ENCODE measurements at regions not wholly inside any gene's neighbourhood (a gene's known extent, or its start where the extent isn't known, plus 50 kb on each side); places are given as distances from the start of the nearest gene placed in this dataset.
A peak's percentile ranks its signal among the peaks of the same experiment; 100 is the strongest.
"Not testable (repeated sequence)": the region's sequence is repeated elsewhere in the genome, so short reads cannot be mapped to it uniquely, and the experiment has no call there.

DNA sequence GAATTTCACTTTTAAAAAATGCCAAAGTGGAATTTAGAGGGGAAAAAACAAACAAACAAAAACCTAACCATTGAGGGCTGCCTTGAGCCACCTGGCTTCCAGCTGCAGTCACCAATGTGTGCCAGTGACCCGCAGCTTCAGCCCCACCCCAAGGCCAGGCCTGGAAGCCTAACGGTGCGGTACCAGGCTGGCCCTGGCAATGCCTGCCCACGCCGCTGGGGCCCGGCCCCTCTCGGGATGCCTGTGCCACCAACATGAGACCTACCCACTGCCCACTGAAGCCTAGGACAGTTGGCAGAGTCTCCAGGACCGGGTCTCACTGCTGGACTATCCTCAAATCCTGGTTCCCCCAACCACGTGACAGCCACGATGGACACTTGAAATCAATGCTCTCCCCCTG is 96.6 kb downstream of the NCOR2 start:
- H3K36me3 ChIP-seq: peaks cover 70% of the 10 kb centered on the region

DNA sequence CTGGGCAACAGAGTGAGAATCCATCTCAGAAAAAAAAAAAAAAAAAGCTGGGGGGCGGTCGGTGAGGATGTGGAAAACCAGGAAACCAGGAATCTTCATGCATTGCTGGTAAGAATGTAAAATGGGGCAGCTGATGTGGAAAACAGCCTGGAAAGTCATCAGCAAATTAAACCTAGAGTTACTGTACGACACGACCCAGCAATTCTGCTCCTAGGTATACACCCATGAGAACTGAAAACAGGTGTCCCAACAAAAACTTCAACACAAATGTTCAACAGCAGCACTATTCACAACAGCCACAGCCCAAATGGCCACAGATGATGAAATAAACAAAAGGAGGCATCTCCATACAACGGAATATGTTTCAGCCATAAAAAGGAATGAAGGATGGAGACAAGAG is 97.3 kb downstream of the NCOR2 start:
- no peak for DNase-seq (ENCODE audit: low spot score in 2 of 2)
- Histone ChIP-seq H3K4me3 (no peak overlapping the region), H3K27ac (no peak overlapping the region), H3K27me3 (no peaks in the 10 kb centered on the region), H3K4me1 (peaks cover 10% of the 10 kb centered on the region), H3K36me3 (peaks cover 71% of the 10 kb centered on the region), H3K9me3 (peaks cover 5% of the 10 kb centered on the region)
- TF ChIP-seq EP300 (IDR thresholded peaks at IDR 0.05): no peak
- no peak for TF ChIP-seq POLR2AphosphoS5 (IDR thresholded peaks at IDR 0.05)
- TF ChIP-seq, protein P1, sequence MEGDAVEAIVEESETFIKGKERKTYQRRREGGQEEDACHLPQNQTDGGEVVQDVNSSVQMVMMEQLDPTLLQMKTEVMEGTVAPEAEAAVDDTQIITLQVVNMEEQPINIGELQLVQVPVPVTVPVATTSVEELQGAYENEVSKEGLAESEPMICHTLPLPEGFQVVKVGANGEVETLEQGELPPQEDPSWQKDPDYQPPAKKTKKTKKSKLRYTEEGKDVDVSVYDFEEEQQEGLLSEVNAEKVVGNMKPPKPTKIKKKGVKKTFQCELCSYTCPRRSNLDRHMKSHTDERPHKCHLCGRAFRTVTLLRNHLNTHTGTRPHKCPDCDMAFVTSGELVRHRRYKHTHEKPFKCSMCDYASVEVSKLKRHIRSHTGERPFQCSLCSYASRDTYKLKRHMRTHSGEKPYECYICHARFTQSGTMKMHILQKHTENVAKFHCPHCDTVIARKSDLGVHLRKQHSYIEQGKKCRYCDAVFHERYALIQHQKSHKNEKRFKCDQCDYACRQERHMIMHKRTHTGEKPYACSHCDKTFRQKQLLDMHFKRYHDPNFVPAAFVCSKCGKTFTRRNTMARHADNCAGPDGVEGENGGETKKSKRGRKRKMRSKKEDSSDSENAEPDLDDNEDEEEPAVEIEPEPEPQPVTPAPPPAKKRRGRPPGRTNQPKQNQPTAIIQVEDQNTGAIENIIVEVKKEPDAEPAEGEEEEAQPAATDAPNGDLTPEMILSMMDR (IDR thresholded peaks at IDR 0.05): no peak
- no peak for TF ChIP-seq POLR2A (IDR thresholded peaks at IDR 0.05)
- WGBS: 92% methylated on average over 5 of the region's 5 CpGs

More for the DNA sequence above, 96.6 kb downstream of the NCOR2 start:
- Histone ChIP-seq H3K27me3 (no peaks in the 10 kb centered on the region), H3K9me3 (peaks cover 5% of the 10 kb centered on the region), H3K4me1 (peaks cover 10% of the 10 kb centered on the region), H3K4me3 (no peak overlapping the region), H3K27ac (no peak overlapping the region)
- 91% methylated on average over 9 of the region's 10 CpGs for WGBS
- no peak for DNase-seq (ENCODE audit: low spot score in 2 of 2)
- TF ChIP-seq EP300 (IDR thresholded peaks at IDR 0.05) (no peak), POLR2A (IDR thresholded peaks at IDR 0.05) (no peak), POLR2AphosphoS5 (IDR thresholded peaks at IDR 0.05) (no peak)
- TF ChIP-seq, protein P1 (IDR thresholded peaks at IDR 0.05): no peak

DNA sequence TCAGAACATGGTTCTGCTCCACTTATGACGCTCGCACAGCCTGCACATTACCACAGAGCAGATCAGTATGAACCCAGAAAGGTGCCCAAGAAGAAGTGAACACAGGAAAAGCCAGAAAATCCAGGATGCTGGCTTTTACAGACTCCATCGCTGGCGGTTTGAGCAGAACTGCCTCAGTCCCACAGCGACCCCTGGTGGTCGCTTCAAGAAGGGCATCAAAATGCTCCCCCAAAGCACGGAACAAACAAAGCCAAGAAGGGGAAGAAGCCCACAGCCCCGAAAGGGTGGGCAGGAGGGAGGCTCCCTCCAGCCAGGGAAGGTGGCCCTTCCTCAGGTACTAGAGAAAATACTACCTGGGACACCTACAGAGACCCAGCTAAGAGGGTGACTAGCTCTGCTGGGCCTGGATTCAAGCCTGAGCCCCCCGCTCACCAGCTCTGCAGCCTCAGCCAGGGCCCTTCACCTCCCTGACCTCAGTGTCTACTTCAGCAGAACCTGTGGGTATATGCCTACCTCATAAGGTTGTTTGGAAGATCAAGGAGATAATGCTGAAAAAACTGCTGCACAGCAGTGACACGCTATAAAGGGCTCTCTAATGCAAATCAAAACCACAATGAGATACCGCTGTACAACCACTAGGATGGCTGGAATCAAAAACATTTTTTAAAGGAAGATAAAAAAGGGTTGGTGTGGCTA is 98.1 kb downstream of the NCOR2 start:
- no peaks in the 10 kb centered on the region for H3K27me3 ChIP-seq
- H3K4me1 ChIP-seq: peaks cover 6% of the 10 kb centered on the region
- no peak for TF ChIP-seq POLR2A (IDR thresholded peaks at IDR 0.05)
- TF ChIP-seq, protein P1 (IDR thresholded peaks at IDR 0.05): peak; percentile 57 to 58
- WGBS: 81% methylated on average over 10 of the region's 11 CpGs
- peaks cover 5% of the 10 kb centered on the region for H3K9me3 ChIP-seq
- no peak overlapping the region for H3K4me3 ChIP-seq
- no peak overlapping the region for H3K27ac ChIP-seq
- peaks cover 72% of the 10 kb centered on the region for H3K36me3 ChIP-seq
- no peak for DNase-seq (ENCODE audit: low spot score in 2 of 2)

DNA sequence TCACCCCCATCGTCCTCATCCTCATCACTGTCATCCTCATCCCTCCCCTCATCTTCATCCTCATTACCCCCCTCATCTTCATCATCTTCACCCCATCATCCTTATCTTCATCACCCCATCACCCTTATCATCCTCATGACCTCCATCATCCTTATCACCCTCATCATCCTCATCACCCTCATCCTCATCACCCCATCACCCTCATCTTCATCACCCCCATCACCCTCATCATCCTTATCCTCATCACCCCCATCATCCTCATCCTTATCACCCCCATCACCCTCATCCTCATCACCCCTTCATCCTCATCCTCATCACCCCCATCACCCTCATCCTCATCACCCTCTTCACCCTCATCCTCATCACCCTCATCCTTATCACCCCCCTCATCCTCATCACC is 99.9 kb downstream of the NCOR2 start:
- no CpG with 5 or more reads among the region's 1 CpG for WGBS
- peaks cover 66% of the 10 kb centered on the region for H3K36me3 ChIP-seq

DNA sequence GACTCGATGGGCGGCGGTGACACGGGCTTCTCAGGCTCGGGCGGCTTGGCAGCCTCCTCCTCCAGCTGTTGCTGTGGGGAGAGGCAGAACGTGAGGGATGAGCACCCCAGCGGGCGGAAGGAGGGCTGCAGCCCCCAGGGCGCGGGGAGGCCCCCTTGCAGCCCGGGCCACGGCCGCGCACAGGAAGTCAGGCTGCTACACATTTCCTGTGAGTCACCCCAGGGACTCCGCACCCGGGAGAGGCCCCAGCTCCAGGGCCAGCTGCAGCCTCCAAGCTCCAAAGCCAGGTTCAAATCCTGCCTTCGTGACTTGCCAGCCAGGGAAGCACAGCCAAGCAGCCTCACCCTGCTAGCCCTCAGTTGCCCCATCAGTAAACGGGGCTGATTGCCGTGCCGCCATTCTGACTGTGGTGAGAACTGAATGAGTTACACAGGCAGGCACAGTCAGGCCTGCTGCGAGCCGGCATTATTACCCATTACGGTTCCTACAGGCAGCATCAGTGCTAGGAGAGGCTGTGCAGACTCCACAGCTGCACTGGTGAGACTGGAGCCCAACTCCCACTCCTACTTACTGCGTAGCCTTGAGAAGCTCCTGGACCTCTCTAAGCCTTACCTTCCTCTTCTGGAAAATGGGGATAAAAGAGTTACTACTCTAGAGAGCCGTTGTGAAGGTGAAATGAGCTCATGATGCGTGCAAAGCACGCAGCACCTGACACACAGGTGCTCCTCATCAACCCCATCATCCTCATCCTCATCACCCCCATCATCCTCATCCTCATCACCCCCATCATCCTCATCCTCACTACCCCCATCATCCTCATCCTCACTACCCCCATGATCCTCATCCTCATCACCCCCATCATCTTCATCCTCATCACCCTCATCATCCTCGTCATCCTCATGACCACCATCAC is 100.9 kb downstream of the NCOR2 start:
- DNase-seq (ENCODE audit: low spot score in 2 of 2): peak in 1 of 2 donors; percentile 71
- 69% methylated on average over 17 of the region's 29 CpGs for WGBS

More for the DNA sequence above, 99.9 kb downstream of the NCOR2 start:
- DNase-seq (ENCODE audit: low spot score in 2 of 2); H3K27ac ChIP-seq; H3K9me3 ChIP-seq; H3K27me3 ChIP-seq; H3K4me3 ChIP-seq: not testable (repeated sequence)
- peaks cover 15% of the 10 kb centered on the region for H3K4me1 ChIP-seq

More for the DNA sequence above, 100.9 kb downstream of the NCOR2 start:
- H3K9me3 ChIP-seq: no peaks in the 10 kb centered on the region
- H3K4me1 ChIP-seq: peaks cover 15% of the 10 kb centered on the region
- TF ChIP-seq, protein P1 (IDR thresholded peaks at IDR 0.05): no peak
- TF ChIP-seq EP300 (IDR thresholded peaks at IDR 0.05): no peak
- no peak for TF ChIP-seq POLR2AphosphoS5 (IDR thresholded peaks at IDR 0.05)
- TF ChIP-seq POLR2A (IDR thresholded peaks at IDR 0.05): no peak
- H3K27me3 ChIP-seq: no peaks in the 10 kb centered on the region
- peaks cover 66% of the 10 kb centered on the region for H3K36me3 ChIP-seq
- H3K4me3 ChIP-seq: no peak overlapping the region
- no peak overlapping the region for H3K27ac ChIP-seq
